ENCODE measurements at regions not wholly inside any gene's neighbourhood (a gene's known extent, or its start where the extent isn't known, plus 50 kb on each side); places are given as distances from the start of the nearest gene placed in this dataset.
"Not testable (repeated sequence)": the region's sequence is repeated elsewhere in the genome, so short reads cannot be mapped to it uniquely, and the experiment has no call there.

GRCh38 chr1:222975472-222976122, 160.8 kb downstream of the DISP1 start:
- no peak overlapping the region for H3K4me3 ChIP-seq (ENCODE audit: control insufficient read depth, low read depth, low read length)
- no peak for DNase-seq (ENCODE audit: low read depth)

GRCh38 chr1:222976453-222976852, 161.6 kb downstream of the DISP1 start:
- no peak for DNase-seq (ENCODE audit: low read depth)
- H3K4me3 ChIP-seq (ENCODE audit: control insufficient read depth, low read depth, low read length) = no peak overlapping the region
- TF ChIP-seq, protein P1, sequence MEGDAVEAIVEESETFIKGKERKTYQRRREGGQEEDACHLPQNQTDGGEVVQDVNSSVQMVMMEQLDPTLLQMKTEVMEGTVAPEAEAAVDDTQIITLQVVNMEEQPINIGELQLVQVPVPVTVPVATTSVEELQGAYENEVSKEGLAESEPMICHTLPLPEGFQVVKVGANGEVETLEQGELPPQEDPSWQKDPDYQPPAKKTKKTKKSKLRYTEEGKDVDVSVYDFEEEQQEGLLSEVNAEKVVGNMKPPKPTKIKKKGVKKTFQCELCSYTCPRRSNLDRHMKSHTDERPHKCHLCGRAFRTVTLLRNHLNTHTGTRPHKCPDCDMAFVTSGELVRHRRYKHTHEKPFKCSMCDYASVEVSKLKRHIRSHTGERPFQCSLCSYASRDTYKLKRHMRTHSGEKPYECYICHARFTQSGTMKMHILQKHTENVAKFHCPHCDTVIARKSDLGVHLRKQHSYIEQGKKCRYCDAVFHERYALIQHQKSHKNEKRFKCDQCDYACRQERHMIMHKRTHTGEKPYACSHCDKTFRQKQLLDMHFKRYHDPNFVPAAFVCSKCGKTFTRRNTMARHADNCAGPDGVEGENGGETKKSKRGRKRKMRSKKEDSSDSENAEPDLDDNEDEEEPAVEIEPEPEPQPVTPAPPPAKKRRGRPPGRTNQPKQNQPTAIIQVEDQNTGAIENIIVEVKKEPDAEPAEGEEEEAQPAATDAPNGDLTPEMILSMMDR (IDR thresholded peaks at IDR 0.05; ENCODE audit: control insufficient read depth, insufficient read depth, low read depth, low read length, missing control alignments) = no peak

More at GRCh38 chr1:222975472-222976122, 160.8 kb downstream of the DISP1 start:
- TF ChIP-seq, protein P1 (IDR thresholded peaks at IDR 0.05; ENCODE audit: control insufficient read depth, insufficient read depth, low read depth, low read length, missing control alignments) = no peak

DNA sequence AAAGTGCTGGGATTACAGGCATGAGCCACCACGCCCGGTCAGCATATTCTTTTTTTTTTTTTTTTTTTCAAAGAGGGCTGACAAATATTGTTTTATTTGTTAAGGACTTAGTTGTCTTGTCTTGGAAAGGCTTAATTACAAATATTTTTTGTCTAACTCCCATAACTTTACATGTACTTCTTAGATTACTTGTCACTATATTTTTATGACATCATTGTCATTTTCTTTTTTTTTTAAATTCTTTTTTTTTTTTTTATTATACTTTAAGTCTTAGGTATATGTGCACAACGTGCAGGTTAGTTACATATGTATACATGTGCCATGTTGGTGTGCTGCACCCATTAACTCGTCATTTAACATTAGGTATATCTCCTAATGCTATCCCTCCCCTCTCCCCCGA, 162.5 kb downstream of the DISP1 start:
- not testable (repeated sequence) for H3K4me3 ChIP-seq (ENCODE audit: control insufficient read depth, low read depth, low read length); DNase-seq (ENCODE audit: low read depth)

DNA sequence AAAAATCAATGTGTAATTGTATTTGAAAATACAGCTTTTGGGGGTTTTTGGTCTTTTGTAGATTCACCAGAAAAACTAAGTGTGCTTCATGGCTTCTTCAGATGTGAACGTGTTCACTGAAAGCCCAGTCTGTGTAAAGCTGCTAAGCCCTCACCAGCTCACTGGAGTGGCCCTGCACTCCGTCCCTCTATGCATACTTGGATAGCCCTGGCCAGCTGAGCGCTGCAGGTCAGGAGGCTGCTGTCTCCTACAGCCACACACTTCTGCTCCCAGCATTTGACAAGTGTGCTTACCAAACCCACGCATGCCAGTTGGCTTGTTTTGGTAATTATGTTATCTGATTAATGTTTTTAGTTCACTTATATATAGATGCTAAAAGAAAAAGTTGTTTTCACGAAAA, 163.5 kb downstream of the TLR5 start:
- H3K4me3 ChIP-seq (ENCODE audit: control insufficient read depth, low read depth, low read length) = no peak overlapping the region
- TF ChIP-seq, protein P1 (IDR thresholded peaks at IDR 0.05; ENCODE audit: control insufficient read depth, insufficient read depth, low read depth, low read length, missing control alignments) = no peak
- DNase-seq (ENCODE audit: low read depth) = no peak

- H3K4me3 ChIP-seq (ENCODE audit: control insufficient read depth, low read depth, low read length) = no peak overlapping the region
- DNase-seq (ENCODE audit: low read depth) = no peak
- TF ChIP-seq, protein P1 (IDR thresholded peaks at IDR 0.05; ENCODE audit: control insufficient read depth, insufficient read depth, low read depth, low read length, missing control alignments) = no peak
Observed at GRCh38 chr1:222987674-222988076, 155.4 kb downstream of the TLR5 start.

- TF ChIP-seq, protein P1 (IDR thresholded peaks at IDR 0.05; ENCODE audit: control insufficient read depth, insufficient read depth, low read depth, low read length, missing control alignments) = no peak
- no peak overlapping the region for H3K4me3 ChIP-seq (ENCODE audit: control insufficient read depth, low read depth, low read length)
Observed at GRCh38 chr1:222989443-222989842, 153.6 kb downstream of the TLR5 start.

DNA sequence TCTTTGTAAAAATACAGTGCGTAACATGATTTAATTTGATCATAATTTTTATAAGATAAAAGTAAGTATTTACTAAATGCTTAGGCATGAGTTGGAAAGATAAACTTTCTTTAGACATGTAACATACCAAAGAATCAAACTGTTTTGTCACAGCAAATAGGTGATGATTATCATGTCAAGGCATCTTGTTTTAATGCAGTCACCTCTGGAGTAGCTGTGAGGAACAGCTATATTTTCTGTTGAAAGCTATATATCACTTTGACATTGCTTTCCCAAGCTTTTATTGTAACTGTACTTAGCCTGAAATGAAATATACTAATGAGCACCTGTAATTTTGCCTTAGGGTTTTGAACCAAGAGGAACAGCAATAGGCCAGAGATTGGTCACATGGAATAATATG, 151.9 kb downstream of the TLR5 start:
- TF ChIP-seq, protein P1 (IDR thresholded peaks at IDR 0.05; ENCODE audit: control insufficient read depth, insufficient read depth, low read depth, low read length, missing control alignments) = no peak
- DNase-seq (ENCODE audit: low read depth) = no peak
- no peak overlapping the region for H3K4me3 ChIP-seq (ENCODE audit: control insufficient read depth, low read depth, low read length)

More at GRCh38 chr1:222989443-222989842, 153.6 kb downstream of the TLR5 start:
- DNase-seq (ENCODE audit: low read depth) = no peak
